LNCAP (cell line): ENCODE measurements at regions not wholly inside any gene's neighbourhood (a gene's known extent, or its start where the extent isn't known, plus 50 kb on each side); places are given as distances from the start of the nearest gene placed in this dataset.

ENCODE experiments used
- TF ChIP-seq, protein P1 (sequence below): fragments of 450-650 bp; IDR thresholded peaks from 2 replicates; pipeline ENCODE4 v1.5.1; 2017; ENCODE audit warnings: mild to moderate bottlenecking

DNA sequence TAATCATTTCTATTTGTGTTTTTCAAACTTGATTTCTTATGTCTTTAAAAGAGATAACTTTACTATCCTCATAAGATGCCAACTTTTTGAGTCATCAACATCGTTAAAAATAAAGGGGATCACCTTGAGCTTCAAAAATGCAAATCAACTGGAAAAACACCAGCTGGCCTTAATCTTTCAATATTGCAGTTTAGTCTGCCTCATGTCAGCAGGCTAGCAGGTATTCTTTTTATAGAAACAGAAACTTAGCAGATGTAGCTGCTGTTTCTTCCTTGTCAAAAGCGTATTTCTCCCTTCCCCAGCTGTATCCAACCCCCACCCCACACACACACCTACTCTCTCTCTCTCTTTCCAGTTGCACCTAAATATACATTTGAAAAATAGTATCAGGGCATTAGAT is 154.1 kb upstream of the ZNF804A start:
- TF ChIP-seq, protein P1, sequence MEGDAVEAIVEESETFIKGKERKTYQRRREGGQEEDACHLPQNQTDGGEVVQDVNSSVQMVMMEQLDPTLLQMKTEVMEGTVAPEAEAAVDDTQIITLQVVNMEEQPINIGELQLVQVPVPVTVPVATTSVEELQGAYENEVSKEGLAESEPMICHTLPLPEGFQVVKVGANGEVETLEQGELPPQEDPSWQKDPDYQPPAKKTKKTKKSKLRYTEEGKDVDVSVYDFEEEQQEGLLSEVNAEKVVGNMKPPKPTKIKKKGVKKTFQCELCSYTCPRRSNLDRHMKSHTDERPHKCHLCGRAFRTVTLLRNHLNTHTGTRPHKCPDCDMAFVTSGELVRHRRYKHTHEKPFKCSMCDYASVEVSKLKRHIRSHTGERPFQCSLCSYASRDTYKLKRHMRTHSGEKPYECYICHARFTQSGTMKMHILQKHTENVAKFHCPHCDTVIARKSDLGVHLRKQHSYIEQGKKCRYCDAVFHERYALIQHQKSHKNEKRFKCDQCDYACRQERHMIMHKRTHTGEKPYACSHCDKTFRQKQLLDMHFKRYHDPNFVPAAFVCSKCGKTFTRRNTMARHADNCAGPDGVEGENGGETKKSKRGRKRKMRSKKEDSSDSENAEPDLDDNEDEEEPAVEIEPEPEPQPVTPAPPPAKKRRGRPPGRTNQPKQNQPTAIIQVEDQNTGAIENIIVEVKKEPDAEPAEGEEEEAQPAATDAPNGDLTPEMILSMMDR = no peak

- TF ChIP-seq, protein P1 = no peak
Observed at GRCh38 chr2:184444623-184445223, 153.6 kb upstream of the ZNF804A start.

DNA sequence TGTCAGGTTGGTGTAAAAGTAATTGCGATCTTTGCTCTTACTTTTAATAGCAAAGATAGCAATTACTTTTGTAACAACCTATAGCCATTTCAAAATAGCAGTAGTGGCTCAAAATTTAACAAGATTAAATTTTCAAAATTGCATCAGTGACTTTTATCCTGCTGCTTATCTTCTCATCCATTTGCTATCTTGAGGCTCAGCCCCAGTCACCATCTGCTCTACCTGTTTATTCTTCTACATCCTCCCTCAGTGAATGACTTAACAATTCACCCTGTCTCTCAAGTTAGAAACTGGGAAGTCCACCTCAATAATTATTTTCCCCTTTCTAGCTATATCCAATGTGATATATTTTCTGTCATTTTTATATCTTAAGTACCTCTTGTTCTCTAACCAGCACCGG is 148.6 kb upstream of the ZNF804A start:
- TF ChIP-seq, protein P1 = no peak

- TF ChIP-seq, protein P1 = no peak
Observed at GRCh38 chr2:184452907-184453306, 145.4 kb upstream of the ZNF804A start.

DNA sequence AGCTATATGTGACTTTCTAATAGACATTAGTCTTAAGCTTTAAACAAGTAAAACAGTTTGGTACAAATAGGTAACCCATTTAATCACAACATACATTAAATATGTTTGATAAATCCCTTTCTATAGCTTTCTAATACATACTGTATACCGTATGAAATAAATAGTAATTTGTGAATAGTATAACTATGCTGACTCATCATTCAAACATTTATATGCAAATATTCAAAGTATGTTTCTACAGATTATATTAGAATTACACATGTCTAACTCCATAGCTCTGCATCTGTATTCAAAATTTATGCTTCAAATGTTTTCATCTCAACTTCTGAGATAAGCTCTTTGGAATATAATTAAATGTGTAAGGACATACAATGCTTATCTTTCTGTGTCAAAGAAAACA is 142.7 kb upstream of the ZNF804A start:
- TF ChIP-seq, protein P1 = no peak

DNA sequence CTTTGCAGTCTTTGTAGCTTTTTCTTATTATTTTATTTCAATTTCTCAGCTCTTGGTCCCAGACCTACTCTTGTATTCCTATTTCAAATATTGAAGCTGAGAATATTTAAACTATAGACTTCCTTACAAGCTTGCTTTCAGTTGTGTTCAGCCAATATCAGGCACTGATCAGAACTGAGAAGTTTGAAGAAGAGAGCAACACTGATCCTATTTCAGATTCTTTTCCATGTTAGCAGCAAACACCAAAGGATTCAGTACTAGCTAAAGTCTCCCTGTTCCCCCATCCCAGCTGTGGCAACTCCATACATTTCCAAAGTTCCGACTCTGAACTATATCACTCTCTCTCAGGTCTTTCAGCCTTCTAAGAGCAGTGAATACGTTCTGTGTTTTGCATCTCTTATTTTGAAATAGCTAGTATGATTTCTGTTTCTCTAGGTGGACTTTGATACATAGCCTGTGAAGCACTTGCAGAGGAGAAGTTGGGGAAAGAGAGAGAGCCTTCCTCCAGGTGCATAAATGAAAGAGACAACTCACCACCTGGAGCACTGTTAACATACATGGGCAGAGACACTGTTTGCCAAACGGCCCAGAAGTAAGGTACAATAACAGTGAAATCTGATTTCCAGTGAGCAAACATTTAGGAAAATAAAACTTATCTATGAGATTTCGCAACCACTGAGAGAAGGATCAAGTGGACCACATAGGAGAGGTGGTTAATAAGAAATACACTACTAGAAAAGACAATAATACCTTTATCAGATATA is 135.0 kb upstream of the ZNF804A start:
- TF ChIP-seq, protein P1 = no peak

- TF ChIP-seq, protein P1 = no peak
Observed at GRCh38 chr2:184463866-184464248, 134.5 kb upstream of the ZNF804A start.
